Tongue (tissue), 1 donor: ENCODE measurements at regions not wholly inside any gene's neighbourhood (a gene's known extent, or its start where the extent isn't known, plus 50 kb on each side); places are given as distances from the start of the nearest gene placed in this dataset.

Experiments used
- DNase-seq: peaks from one replicate; pipeline ENCODE4 v3.0.0-alpha.2; 2015

GRCh38 chr20:58017231-58017969 lies 211.1 kb downstream of the ANKRD60 start:
- peak; percentile 49 for DNase-seq

DNA sequence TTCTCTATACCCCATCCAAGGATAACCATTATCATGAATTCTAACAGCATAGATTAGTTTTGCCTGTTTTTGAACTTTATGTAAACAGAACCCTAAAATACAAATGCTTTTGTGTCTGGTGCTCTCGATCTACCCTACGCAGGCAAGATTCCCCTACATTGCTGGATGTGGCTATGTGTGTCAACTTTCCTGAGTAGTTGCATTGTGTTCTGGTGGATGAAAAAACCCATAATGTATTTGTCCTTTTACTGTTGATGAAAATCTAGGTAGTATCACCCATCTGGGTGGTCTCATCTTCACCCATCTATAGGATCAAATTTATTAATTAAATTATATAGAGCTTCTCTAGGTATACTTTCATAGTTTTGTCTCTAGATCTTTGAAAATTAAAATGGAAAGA lies 211.7 kb downstream of the ANKRD60 start:
- no peak for DNase-seq

DNA sequence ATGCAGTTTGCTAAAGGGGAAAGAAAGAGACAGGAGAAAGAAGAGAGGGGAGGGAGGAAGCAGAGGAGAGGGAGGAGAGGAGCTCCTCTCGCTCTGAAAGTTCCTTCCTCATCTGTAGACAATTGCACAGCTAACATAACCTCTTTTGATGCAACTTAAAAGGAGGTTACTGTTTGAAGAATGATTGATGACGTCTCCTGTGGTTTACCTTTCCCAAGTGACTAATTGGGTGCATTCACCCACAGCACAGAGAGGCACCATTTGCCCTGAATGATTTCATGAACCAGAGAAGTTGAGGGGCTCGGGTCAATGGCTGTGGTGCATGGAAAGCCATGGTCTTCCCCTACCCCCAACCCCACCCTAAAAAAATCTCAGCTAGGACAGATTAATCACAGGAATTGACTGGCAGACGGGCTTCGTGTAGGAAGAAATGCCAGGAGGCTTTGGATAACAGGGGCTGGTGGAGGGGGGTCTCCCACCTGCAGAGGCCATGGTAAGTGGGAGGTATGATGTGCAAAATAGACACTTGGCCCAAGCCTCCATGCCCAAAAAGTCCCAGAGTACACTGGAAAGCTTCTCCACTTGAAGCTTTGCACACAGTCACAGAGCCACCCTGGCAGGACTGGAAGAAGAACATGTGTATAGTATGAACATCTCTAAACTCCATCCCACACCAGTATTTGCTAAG lies 213.7 kb downstream of the ANKRD60 start:
- no peak for DNase-seq

- no peak for DNase-seq
Measured at GRCh38 chr20:58012731-58013510, 215.5 kb downstream of the ANKRD60 start.

- no peak for DNase-seq
Measured at GRCh38 chr20:58011947-58012610, 216.4 kb downstream of the ANKRD60 start.

DNA sequence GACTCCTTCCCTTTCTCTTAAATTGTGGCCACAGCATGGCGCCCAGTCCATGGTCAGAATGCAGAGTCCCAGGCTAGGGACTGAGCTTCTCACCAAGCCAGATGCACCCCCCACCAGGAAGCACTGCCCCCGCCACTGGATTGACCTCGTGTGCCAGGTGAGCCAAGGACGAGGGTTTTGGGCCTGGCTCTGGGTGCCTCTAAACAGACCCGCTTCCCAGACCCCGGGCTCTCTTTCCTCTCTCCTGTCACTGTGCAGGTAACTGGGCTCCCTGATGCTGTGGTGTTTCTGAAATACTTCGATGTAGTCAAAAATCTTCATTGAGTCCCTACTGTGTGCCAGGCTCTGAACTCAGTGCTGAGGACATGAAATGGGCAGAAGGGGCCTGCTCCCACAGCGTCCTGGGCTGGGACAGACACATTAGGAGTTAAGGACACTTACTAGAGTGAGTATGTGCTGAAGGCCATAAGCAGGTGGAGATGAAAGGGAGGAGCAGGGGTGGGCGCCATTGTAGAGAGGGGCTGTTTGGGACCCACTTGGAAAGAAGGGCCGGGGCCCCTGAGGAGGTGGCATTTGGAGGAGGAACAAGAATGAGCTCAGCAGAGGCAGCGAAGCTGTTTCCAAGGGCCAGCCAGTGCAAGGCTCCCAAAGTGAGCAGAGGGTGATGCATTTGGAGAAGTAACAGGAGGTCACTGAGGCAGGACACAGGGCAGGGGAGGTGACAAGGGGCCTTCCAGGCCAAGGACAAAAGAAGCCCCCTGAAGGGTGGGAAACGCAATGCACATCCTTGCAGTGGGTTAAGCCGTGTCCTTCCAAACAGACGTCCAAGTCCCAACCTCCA lies 217.1 kb downstream of the ANKRD60 start:
- DNase-seq = no peak

DNA sequence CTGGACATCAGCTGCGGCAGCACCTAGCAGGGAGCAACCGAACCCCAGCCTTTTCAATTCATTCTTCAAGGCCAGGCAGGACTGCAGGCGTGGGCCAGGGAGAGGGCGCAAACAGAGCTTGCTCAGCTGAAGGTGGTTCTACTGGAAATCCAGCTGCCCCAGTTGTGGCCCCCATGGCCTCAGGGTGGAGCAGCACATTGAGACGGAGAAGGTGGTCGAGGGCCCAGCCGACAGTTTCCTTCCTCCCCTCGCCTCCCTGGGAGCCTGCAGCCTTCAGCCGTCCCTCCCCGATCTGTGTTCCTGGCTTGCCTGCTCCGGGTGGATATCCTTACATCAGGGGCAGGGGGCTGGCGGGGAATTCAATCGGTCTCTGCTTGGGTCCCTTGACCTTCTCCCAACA lies 217.8 kb downstream of the ANKRD60 start:
- no peak for DNase-seq

- no peak for DNase-seq
Measured at GRCh38 chr20:58010186-58010585, 218.3 kb downstream of the ANKRD60 start.

- no peak for DNase-seq
Measured at GRCh38 chr20:58008866-58009265, 219.6 kb downstream of the ANKRD60 start.

GRCh38 chr20:58008413-58008812 lies 220.0 kb downstream of the ANKRD60 start:
- no peak for DNase-seq

DNA sequence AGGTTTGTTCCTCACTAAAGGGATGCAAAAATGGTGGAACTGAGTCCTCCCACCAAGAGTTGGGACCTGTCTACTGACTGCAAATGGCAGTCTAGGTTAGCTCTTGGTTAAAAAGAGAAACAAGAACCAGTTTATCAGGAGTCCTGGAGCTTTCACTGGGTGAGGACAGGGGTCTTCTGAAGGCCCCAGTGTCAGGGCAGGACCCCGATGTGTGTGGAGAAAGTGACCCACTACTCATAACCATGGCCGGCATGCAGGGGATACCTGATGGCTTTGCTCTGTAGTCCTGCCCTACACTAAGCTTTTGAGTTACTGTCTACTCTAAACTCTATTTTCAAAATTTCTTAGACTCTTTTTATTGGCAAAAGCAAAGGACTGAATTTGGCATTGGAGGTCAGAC lies 220.5 kb downstream of the ANKRD60 start:
- no peak for DNase-seq

DNA sequence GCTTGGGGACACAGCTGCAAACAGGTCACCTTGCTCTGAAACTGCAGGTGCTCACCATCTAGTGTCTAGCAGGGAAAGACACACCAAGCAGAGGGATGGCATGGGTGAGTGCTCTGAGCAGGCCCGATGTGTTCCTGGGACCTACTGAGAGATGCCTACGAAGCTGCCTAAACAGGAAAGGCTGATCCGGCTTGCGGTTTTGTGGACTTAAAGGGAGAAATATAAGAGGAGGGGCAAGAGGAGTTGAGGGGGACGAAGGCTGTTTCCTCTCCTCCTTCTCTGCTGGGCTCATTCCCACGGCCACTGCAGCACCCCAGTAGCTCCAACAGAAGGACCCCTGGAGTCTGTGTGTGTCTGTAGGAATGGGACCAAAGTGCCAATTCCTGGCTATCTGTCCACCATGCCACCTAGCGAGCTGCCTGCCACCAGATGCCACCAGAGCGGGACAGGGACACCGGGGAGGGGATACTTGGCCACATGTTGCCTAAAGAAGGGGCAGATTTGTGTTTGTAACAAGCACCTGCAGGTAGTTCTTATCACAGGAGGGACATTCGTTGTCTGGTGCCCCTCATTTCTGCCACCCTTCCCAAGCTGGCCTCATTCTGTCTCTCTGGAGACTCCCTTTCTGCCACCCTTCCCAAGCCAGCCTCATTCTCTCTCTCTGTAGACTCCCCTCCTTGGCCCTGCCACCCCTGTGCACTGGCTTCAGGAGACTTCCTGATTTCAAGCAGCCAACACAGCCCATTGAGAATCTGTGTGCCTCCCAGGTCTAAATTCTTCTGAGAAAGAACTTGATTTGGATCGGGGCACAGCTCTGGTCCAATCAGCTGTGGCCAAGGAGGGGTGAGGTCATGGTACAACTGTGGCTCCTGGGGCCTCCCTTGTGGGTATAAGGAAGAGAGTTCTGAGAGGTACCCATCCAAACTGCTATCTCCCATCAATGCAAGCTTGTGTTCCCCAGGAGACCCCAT lies 221.8 kb downstream of the ANKRD60 start:
- DNase-seq = no peak

- no peak for DNase-seq
Measured at GRCh38 chr20:58005581-58006345, 222.7 kb downstream of the ANKRD60 start.

GRCh38 chr20:58004900-58005299 lies 223.6 kb downstream of the ANKRD60 start:
- no peak for DNase-seq

GRCh38 chr20:58004146-58004545 lies 224.3 kb downstream of the ANKRD60 start:
- no peak for DNase-seq

DNA sequence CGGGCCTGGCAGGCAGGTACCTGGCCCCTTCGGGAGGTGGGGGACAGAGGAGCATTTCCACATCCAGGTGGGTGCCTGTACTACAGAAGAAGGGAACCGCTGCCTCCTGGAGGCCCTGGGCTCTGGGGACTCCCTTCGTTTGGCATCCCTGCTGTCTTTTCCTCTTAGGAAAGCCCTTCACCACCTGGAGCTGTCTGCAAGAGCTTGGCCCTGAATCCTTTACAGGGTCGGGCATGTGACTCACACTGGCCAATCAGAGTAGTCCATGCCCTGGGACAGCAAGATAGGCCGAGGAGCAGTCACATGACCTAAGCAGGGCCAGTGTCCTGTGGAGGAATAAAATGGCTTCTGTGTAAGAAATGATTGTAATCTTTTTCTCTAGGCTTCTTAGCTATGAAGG lies 224.9 kb downstream of the ANKRD60 start:
- DNase-seq = no peak

GRCh38 chr20:58002901-58003300 lies 225.6 kb downstream of the ANKRD60 start:
- DNase-seq = no peak

DNA sequence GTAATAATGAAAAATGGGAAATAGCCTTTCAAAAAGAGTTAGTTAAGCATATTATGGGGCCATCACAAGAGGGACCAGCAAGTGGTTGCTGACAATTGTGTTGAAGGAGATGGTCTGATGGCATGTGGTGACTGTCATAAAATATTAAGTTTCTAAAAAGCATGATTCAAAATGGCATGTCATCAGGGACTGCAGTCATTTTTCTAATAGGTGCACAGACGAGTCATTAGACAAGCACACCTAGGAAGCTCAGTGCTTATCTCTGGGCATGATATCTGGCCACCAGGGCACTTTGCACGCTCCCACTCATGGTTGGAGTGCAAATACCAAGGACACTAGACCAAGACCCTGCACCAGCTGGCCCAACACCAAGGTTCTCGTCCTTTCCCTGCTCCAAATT lies 226.5 kb downstream of the ANKRD60 start:
- no peak for DNase-seq

DNA sequence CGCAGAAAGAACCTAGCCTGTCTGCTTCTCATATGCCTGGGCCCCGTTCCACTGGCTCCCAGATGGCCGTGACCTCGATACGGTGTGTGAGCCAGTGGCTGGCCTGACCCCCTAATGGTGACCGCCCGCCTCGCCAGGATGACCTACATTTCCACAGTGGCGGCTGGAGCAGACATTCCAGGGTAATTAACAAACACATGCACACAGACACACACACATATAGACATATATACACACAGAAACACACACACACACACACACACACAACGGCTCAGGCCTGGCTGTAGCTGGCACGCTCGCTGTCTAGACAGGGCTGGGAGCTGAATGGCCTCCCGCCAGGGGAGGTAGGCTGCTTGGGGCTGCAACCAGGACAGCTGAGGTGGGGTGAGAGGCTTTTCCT lies 227.1 kb downstream of the ANKRD60 start:
- peak; percentile 57 for DNase-seq

DNA sequence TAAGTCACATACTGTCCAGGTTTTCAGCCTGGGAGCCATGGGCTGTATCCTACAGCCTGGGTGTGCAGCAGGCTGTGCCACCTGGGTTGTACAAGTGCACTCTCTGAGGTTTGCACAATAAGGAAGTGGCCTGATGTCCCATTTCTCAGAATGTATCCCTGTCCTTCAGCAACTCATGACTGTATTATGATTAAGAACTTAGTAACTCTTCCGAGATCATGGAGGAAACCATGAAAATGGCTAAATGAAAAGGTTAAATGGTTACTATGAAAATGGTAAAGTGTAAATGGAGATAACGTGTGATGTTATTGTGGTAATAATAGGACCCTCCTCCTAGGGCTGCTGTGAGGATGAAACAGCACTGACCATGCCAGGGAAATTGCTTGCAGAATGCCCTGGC lies 227.6 kb downstream of the ANKRD60 start:
- DNase-seq = no peak
